Activated CD8-positive, alpha-beta T cell treated with anti-CD3 and anti-CD28 coated beads, Interleukin-2, amount 10 ng/mL, durations not matched to agents 7 days and 5 days (primary cell): ENCODE measurements at regions not wholly inside any gene's neighbourhood (a gene's known extent, or its start where the extent isn't known, plus 50 kb on each side); places are given as distances from the start of the nearest gene placed in this dataset.
"Not testable (repeated sequence)": the region's sequence is repeated elsewhere in the genome, so short reads cannot be mapped to it uniquely, and the experiment has no call there.

Source experiments
- ATAC-seq: fragments of 150-1000 bp; cut with Tn5 transposase; one replicate; pipeline ENCODE4 v1.10.0; 2021; ENCODE audit warnings: moderate library complexity
- CTCF ChIA-PET: fragments of 350-600 bp; sonication (Branson Sonifier 250); formaldehyde crosslinking; loops from one replicate; lab custom pipeline; 2021; ENCODE audit warnings: antibody characterized with exemption; lab: Charles Lee
- POLR2A ChIA-PET: fragments of 350-600 bp; sonication (Branson Sonifier 250); formaldehyde crosslinking; loops from one replicate; lab custom pipeline; 2021; ENCODE audit warnings: antibody characterized with exemption; lab: Charles Lee
- DNase-seq: peaks from one replicate; pipeline ENCODE4 v3.0.0-alpha.2; 2020
- H3K27ac Mint-ChIP-seq: one replicate; pipeline ENCODE4 v1.8.0; 2021; ENCODE audit warnings: mild to moderate bottlenecking, mixed read lengths
- H3K27me3 Mint-ChIP-seq: one replicate; pipeline ENCODE4 v1.8.0; 2021; ENCODE audit warnings: low read depth, mixed read lengths
- H3K36me3 Mint-ChIP-seq: one replicate; pipeline ENCODE4 v1.8.0; 2021; ENCODE audit warnings: low read depth, mixed read lengths
- H3K4me1 Mint-ChIP-seq: one replicate; pipeline ENCODE4 v1.8.0; 2021; ENCODE audit warnings: low read depth, mixed read lengths
- H3K4me3 Mint-ChIP-seq: one replicate; pipeline ENCODE4 v1.8.0; 2021; ENCODE audit warnings: mild to moderate bottlenecking, mixed read lengths
- H3K9me3 Mint-ChIP-seq: one replicate; pipeline ENCODE4 v1.8.0; 2022; ENCODE audit warnings: mixed read lengths; ENCODE audit not compliant: insufficient read depth

GRCh38 chr5:89178541-89178940, 295.6 kb upstream of the MEF2C start:
- DNase-seq (no peak), ATAC-seq (no peak)
- Mint-ChIP-seq H3K36me3 (no peaks in the 10 kb centered on the region), H3K4me3 (no peak overlapping the region), H3K9me3 (no peaks in the 10 kb centered on the region), H3K4me1 (no peaks in the 10 kb centered on the region), H3K27ac (no peak overlapping the region), H3K27me3 (no peaks in the 10 kb centered on the region)
- ChIA-PET POLR2A (no interaction called here), CTCF (no interaction called here)

- POLR2A ChIA-PET = no interaction called here
- CTCF ChIA-PET = no interaction called here
- Mint-ChIP-seq H3K4me3 (no peak overlapping the region), H3K9me3 (no peaks in the 10 kb centered on the region), H3K27ac (no peak overlapping the region), H3K4me1 (no peaks in the 10 kb centered on the region), H3K36me3 (no peaks in the 10 kb centered on the region), H3K27me3 (no peaks in the 10 kb centered on the region)
- ATAC-seq (no peak), DNase-seq (no peak)
Observed at GRCh38 chr5:89173528-89173927, 290.5 kb upstream of the MEF2C start.

- Mint-ChIP-seq H3K27ac (no peak overlapping the region), H3K4me3 (no peak overlapping the region), H3K4me1 (no peaks in the 10 kb centered on the region), H3K9me3 (peaks cover 5% of the 10 kb centered on the region), H3K27me3 (no peaks in the 10 kb centered on the region), H3K36me3 (no peaks in the 10 kb centered on the region)
- POLR2A ChIA-PET = no interaction called here
- DNase-seq = no peak
- no peak for ATAC-seq
- CTCF ChIA-PET = no interaction called here
Observed at GRCh38 chr5:89168766-89169165, 285.8 kb upstream of the MEF2C start.

GRCh38 chr5:89164703-89165102, 281.7 kb upstream of the MEF2C start:
- ATAC-seq, H3K27me3 Mint-ChIP-seq, CTCF ChIA-PET, H3K27ac Mint-ChIP-seq, H3K36me3 Mint-ChIP-seq, H3K9me3 Mint-ChIP-seq, H3K4me1 Mint-ChIP-seq, DNase-seq, POLR2A ChIA-PET, H3K4me3 Mint-ChIP-seq: not testable (repeated sequence)

GRCh38 chr5:89156226-89156625, 273.2 kb upstream of the MEF2C start:
- CTCF ChIA-PET = interaction anchor here (1.1 kb wide), 1 partner anchor 408 kb away, joined by 3 read pairs; no protein-coding TSS in a partner anchor
- no peak for ATAC-seq

GRCh38 chr5:89147031-89147430, 264.0 kb upstream of the MEF2C start:
- ChIA-PET POLR2A (no interaction called here), CTCF (no interaction called here)
- Mint-ChIP-seq H3K9me3 (no peaks in the 10 kb centered on the region), H3K4me3 (no peak overlapping the region), H3K27ac (no peak overlapping the region), H3K36me3 (no peaks in the 10 kb centered on the region), H3K4me1 (no peaks in the 10 kb centered on the region), H3K27me3 (no peaks in the 10 kb centered on the region)
- ATAC-seq (no peak), DNase-seq (no peak)

More at GRCh38 chr5:89156226-89156625, 273.2 kb upstream of the MEF2C start:
- Mint-ChIP-seq H3K4me3 (no peak overlapping the region), H3K27me3 (no peaks in the 10 kb centered on the region), H3K27ac (no peak overlapping the region), H3K9me3 (no peaks in the 10 kb centered on the region), H3K36me3 (no peaks in the 10 kb centered on the region), H3K4me1 (no peaks in the 10 kb centered on the region)
- no peak for DNase-seq
- POLR2A ChIA-PET = no interaction called here

- ChIA-PET CTCF (no interaction called here), POLR2A (no interaction called here)
- no peak for ATAC-seq
- Mint-ChIP-seq H3K4me1 (no peaks in the 10 kb centered on the region), H3K27me3 (no peaks in the 10 kb centered on the region), H3K4me3 (no peak overlapping the region), H3K27ac (no peak overlapping the region), H3K9me3 (no peaks in the 10 kb centered on the region), H3K36me3 (no peaks in the 10 kb centered on the region)
- DNase-seq = no peak
Observed at GRCh38 chr5:89137148-89137547, 254.2 kb upstream of the MEF2C start.

- no peaks in the 10 kb centered on the region for H3K9me3 Mint-ChIP-seq
- no peaks in the 10 kb centered on the region for H3K27me3 Mint-ChIP-seq
- CTCF ChIA-PET = no interaction called here
- H3K27ac Mint-ChIP-seq = no peak overlapping the region
- H3K4me3 Mint-ChIP-seq = no peak overlapping the region
- no peaks in the 10 kb centered on the region for H3K36me3 Mint-ChIP-seq
- POLR2A ChIA-PET = no interaction called here
- no peak for DNase-seq
- no peak for ATAC-seq
- no peaks in the 10 kb centered on the region for H3K4me1 Mint-ChIP-seq
Observed at GRCh38 chr5:89133975-89134374, 251.0 kb upstream of the MEF2C start.

- no peak for ATAC-seq
- Mint-ChIP-seq H3K4me1 (no peaks in the 10 kb centered on the region), H3K27ac (no peak overlapping the region), H3K9me3 (no peaks in the 10 kb centered on the region), H3K4me3 (no peak overlapping the region), H3K36me3 (no peaks in the 10 kb centered on the region), H3K27me3 (no peaks in the 10 kb centered on the region)
- POLR2A ChIA-PET = no interaction called here
- no peak for DNase-seq
- CTCF ChIA-PET = no interaction called here
Observed at GRCh38 chr5:89133129-89133528, 250.1 kb upstream of the MEF2C start.

- ATAC-seq (no peak), DNase-seq (no peak)
- POLR2A ChIA-PET = no interaction called here
- Mint-ChIP-seq H3K27ac (no peak overlapping the region), H3K4me1 (no peaks in the 10 kb centered on the region), H3K27me3 (no peaks in the 10 kb centered on the region), H3K36me3 (no peaks in the 10 kb centered on the region), H3K4me3 (no peak overlapping the region), H3K9me3 (no peaks in the 10 kb centered on the region)
- CTCF ChIA-PET = no interaction called here
Observed at GRCh38 chr5:89130851-89131250, 247.9 kb upstream of the MEF2C start.

GRCh38 chr5:89129941-89130340, 247.0 kb upstream of the MEF2C start:
- no peaks in the 10 kb centered on the region for H3K36me3 Mint-ChIP-seq
- no peak overlapping the region for H3K27ac Mint-ChIP-seq
- H3K27me3 Mint-ChIP-seq = no peaks in the 10 kb centered on the region
- ATAC-seq (no peak), DNase-seq (no peak)
- H3K9me3 Mint-ChIP-seq = no peaks in the 10 kb centered on the region
- ChIA-PET CTCF (no interaction called here), POLR2A (interaction anchor here (0.5 kb wide), 1 partner anchor 1883 kb away, joined by 3 read pairs; no protein-coding TSS in a partner anchor)
- no peaks in the 10 kb centered on the region for H3K4me1 Mint-ChIP-seq
- H3K4me3 Mint-ChIP-seq = no peak overlapping the region

- ChIA-PET POLR2A (interaction anchor here (0.5 kb wide), 1 partner anchor 1884 kb away, joined by 3 read pairs; no protein-coding TSS in a partner anchor), CTCF (no interaction called here)
- Mint-ChIP-seq H3K27me3 (no peaks in the 10 kb centered on the region), H3K4me3 (no peak overlapping the region), H3K36me3 (no peaks in the 10 kb centered on the region), H3K4me1 (no peaks in the 10 kb centered on the region), H3K27ac (no peak overlapping the region), H3K9me3 (no peaks in the 10 kb centered on the region)
- DNase-seq = no peak
- ATAC-seq = no peak
Observed at GRCh38 chr5:89128906-89129625, 246.1 kb upstream of the MEF2C start.

GRCh38 chr5:89128092-89128491, 245.1 kb upstream of the MEF2C start:
- Mint-ChIP-seq H3K36me3 (no peaks in the 10 kb centered on the region), H3K4me3 (no peak overlapping the region), H3K4me1 (no peaks in the 10 kb centered on the region), H3K9me3 (no peaks in the 10 kb centered on the region), H3K27ac (no peak overlapping the region), H3K27me3 (no peaks in the 10 kb centered on the region)
- no peak for DNase-seq
- POLR2A ChIA-PET = no interaction called here
- no peak for ATAC-seq
- CTCF ChIA-PET = no interaction called here
